Esophagus squamous epithelium (tissue), 4 donors: ENCODE measurements at regions not wholly inside any gene's neighbourhood (a gene's known extent, or its start where the extent isn't known, plus 50 kb on each side); places are given as distances from the start of the nearest gene placed in this dataset.

ENCODE experiments used
- CTCF ChIP-seq, 6 experiments: fragments of 450-650 bp in 4 of 6; fragments of 200-600 bp in 2 of 6; sonication (generic) in 2 of 6; IDR thresholded peaks; one replicate each; pipeline ENCODE4 v1.5.1; 2016 to 2019; ENCODE audit warnings: antibody characterized with exemption in 6 of 6, mild to moderate bottlenecking in 4 of 6, moderate library complexity in 4 of 6
- POLR2A ChIP-seq, 4 donors: fragments of 450-650 bp; IDR thresholded peaks; one replicate each; pipeline ENCODE4 v1.6.1; 2017; ENCODE audit warnings: antibody characterized with exemption in 4 of 4, mild to moderate bottlenecking in 4 of 4, moderate library complexity in 3 of 4

GRCh38 chr12:69112616-69113015 lies 126.8 kb upstream of the CPSF6 start:
- TF ChIP-seq CTCF (IDR thresholded peaks at IDR 0.05) (no peak), POLR2A (IDR thresholded peaks at IDR 0.05) (no peak)
